K562 (cell line): ENCODE measurements at regions not wholly inside any gene's neighbourhood (a gene's known extent, or its start where the extent isn't known, plus 50 kb on each side); places are given as distances from the start of the nearest gene placed in this dataset.

ENCODE experiments used
- AFF1 ChIP-seq, 2 experiments: fragments of 450-650 bp; IDR thresholded peaks; 2 replicates each; pipeline ENCODE4 v1.6.1; 2018; ENCODE audit warnings: mild to moderate bottlenecking in 2 of 2, low read depth in 1 of 2; ENCODE audit not compliant: partially characterized antibody in 2 of 2
- ATF4 ChIP-seq: fragments of 450-650 bp; formaldehyde crosslinking; IDR thresholded peaks from 2 replicates; pipeline ENCODE4 v1.4.0; 2022; ENCODE audit warnings: mild to moderate bottlenecking, moderate library complexity
- GABPA ChIP-seq: fragments of 200-800 bp; sonication (Bioruptor generic); conservative IDR thresholded peaks from 2 replicates; pipeline ENCODE4 v1.6.1; 2016; ENCODE audit warnings: low read depth, missing genetic modification characterization, missing compliant biosample characterization
- L3MBTL2 ChIP-seq: fragments of 450-650 bp; IDR thresholded peaks from 2 replicates; pipeline ENCODE4 v1.6.1; 2016; ENCODE audit warnings: mild to moderate bottlenecking, moderate library complexity
- NELFE ChIP-seq: IDR thresholded peaks from 2 replicates; pipeline ENCODE4 v1.6.1; 2011; ENCODE audit warnings: mild to moderate bottlenecking; ENCODE audit not compliant: insufficient read depth, insufficient read length
- PREB ChIP-seq: sonication (generic); formaldehyde crosslinking; IDR thresholded peaks from 2 replicates; pipeline ENCODE4 v1.8.1; 2023; ENCODE audit warnings: mild to moderate bottlenecking, missing genetic modification reagents
- REST ChIP-seq, 2 experiments: fragments of 450-650 bp; formaldehyde crosslinking in 1 of 2; IDR thresholded peaks; 2 replicates each; pipeline versions ENCODE4 v1.4.0 to v1.6.1; 2014 to 2020; ENCODE audit warnings: mild to moderate bottlenecking in 2 of 2, borderline replicate concordance in 1 of 2, low read depth in 1 of 2
- TEAD1 ChIP-seq, 2 experiments: fragments of 450-650 bp in 1 of 2; sonication (generic) in 1 of 2; formaldehyde crosslinking; IDR thresholded peaks; 2 replicates each; pipeline versions ENCODE4 v1.4.0 to v1.8.0; 2020 to 2022; ENCODE audit warnings: mild to moderate bottlenecking in 2 of 2, missing genetic modification reagents in 1 of 2
- ZBED1 ChIP-seq: IDR thresholded peaks from 2 replicates; pipeline ENCODE4 v1.6.1; 2014

- TF ChIP-seq REST (IDR thresholded peaks at IDR 0.05; ENCODE audit: borderline replicate concordance) (no peak; the same call in 1 of the 2 replicates), REST (CRISPR knock-in tag; IDR thresholded peaks at IDR 0.05; ENCODE audit: low read depth) (no peak), AFF1 (IDR thresholded peaks at IDR 0.05; ENCODE audit: low read depth in 1 of 2, partially characterized antibody in 2 of 2) (peak in 1 of 2 experiments; percentile 60), L3MBTL2 (peak; percentile 47), ZBED1 (no peak), NELFE (no peak), ATF4 (CRISPR knock-in tag) (no peak), TEAD1 (CRISPR knock-in tag; IDR thresholded peaks at IDR 0.05) (peak in 1 of 2 experiments; percentile 84; a peak in 2 of 4 replicates), GABPA (tag) (peak; percentile 41), PREB (CRISPR knock-in tag) (no peak)
These were observed 139.0 kb upstream of the MKLN1 start (continued) for GRCh38 chr7:131188367-131189339.
